ENCODE measurements at regions not wholly inside any gene's neighbourhood (a gene's known extent, or its start where the extent isn't known, plus 50 kb on each side); places are given as distances from the start of the nearest gene placed in this dataset.
A peak's percentile ranks its signal among the peaks of the same experiment; 100 is the strongest.
"Not testable (repeated sequence)": the region's sequence is repeated elsewhere in the genome, so short reads cannot be mapped to it uniquely, and the experiment has no call there.

DNA sequence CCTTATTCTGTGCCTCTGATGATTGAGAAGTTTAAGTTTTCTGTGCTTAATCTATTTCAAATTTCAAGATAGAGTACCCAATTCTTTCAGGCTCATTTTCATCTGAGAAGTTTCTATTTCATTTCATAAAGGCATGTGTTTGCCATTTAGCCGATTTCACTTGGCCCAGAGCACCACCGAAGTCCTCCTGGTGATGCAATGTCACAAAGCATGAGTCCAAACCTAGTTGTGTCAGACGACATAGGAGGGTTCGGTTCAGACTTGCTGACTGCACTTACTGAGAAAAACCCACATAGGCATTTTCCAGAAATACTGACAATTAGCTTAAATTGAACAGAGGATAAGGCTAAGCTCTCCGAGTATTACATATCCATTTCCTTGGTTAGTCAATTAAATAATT lies 152.4 kb upstream of the FAR2 start:
- TF ChIP-seq, protein P1, sequence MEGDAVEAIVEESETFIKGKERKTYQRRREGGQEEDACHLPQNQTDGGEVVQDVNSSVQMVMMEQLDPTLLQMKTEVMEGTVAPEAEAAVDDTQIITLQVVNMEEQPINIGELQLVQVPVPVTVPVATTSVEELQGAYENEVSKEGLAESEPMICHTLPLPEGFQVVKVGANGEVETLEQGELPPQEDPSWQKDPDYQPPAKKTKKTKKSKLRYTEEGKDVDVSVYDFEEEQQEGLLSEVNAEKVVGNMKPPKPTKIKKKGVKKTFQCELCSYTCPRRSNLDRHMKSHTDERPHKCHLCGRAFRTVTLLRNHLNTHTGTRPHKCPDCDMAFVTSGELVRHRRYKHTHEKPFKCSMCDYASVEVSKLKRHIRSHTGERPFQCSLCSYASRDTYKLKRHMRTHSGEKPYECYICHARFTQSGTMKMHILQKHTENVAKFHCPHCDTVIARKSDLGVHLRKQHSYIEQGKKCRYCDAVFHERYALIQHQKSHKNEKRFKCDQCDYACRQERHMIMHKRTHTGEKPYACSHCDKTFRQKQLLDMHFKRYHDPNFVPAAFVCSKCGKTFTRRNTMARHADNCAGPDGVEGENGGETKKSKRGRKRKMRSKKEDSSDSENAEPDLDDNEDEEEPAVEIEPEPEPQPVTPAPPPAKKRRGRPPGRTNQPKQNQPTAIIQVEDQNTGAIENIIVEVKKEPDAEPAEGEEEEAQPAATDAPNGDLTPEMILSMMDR (IDR thresholded peaks at IDR 0.05; ENCODE audit: low read depth, low read length) = no peak
- DNase-seq (ENCODE audit: low read depth in 2 of 2) = no peak
- no peak overlapping the region for H3K4me3 ChIP-seq (replicated peaks in 1 of 2; ENCODE audit: low read depth in 2 of 2, low read length in 2 of 2)

DNA sequence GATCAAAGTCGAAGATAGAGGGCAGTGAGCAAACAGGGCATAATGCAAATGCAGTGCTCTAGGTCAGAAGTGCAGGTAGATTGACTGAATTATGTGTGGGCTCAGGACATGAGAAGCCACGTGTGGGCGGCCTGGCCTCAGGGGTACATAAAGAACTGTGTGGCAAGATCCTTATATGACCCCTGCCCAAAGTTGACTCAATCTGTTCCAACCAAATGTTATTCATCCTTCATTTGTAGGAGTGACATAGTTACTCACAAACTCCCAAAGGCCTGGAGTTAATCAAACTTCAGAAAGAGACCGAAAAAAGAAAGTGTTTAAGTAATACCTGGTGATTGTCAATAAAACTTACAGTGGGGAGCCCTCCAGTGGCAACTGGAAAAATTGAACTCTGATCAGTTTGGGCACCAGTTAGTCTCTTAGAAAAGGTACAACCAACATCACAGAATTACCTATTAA lies 150.4 kb upstream of the FAR2 start:
- H3K4me3 ChIP-seq (replicated peaks in 1 of 2; ENCODE audit: low read depth in 2 of 2, low read length in 2 of 2) = no peak overlapping the region
- TF ChIP-seq, protein P1 (IDR thresholded peaks at IDR 0.05; ENCODE audit: low read depth, low read length) = peak; percentile 56
- peak; percentile 67 to 70 for DNase-seq (ENCODE audit: low read depth in 2 of 2)

DNA sequence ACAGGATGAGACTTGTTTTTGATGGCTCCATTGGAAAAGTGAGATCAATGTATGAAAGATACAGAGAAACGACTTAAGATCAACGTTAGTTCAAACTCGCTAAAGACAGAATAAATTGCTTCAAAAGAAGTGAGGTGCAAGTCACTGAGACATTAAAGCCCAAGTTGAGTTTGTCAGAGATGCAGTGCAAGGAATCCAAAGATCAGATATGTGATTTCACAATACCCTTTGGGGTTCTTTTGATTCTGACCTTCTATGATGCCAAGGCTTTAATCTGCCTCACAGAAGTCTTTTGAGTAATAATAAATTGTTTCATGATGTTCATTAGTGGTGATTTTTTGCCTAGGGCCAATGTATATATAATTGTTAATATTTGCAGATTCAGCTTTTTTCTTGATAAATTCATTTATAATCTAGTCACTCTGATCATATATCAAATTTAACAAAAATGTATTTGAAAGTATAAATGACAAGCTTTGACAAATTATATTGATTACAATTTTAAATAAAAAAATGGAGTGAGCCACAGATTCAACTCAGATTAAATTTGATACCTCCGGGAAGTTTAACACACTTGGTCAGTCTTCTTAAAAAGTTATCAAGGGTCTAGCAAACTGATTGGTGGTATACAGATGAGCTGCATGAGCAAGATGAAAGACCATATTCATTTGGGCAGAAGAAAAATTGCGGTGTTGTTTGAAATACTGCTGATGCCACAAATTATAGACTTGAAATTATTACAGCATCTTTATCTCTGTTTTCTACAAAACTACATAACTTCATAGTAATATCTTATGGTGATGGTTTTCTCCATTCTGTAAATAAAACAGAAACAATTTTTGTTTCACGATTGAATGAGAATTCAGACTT lies 144.8 kb upstream of the FAR2 start:
- no peak for DNase-seq (ENCODE audit: low read depth in 2 of 2)
- TF ChIP-seq, protein P1 (IDR thresholded peaks at IDR 0.05; ENCODE audit: low read depth, low read length) = no peak
- H3K4me3 ChIP-seq (replicated peaks in 1 of 2; ENCODE audit: low read depth in 2 of 2, low read length in 2 of 2) = no peak overlapping the region

DNA sequence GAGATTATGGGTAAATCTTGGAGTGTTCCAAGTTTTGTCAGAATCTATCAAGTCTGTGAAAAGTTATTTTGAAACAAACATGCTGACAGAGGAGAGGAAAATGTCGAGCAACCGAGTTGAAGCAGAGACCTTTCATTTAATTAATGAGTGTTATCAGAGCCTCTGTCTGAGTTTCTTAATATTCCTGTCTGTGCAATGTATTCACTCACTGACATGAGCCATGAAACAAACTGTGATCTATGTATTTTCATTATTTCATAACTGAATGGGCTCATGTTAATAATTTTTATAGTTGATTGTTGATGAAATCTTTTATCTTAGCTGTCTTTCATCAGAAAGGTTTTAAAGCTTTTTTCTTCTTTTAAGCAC lies 144.2 kb upstream of the FAR2 start:
- H3K4me3 ChIP-seq (replicated peaks in 1 of 2; ENCODE audit: low read depth in 2 of 2, low read length in 2 of 2) = no peak overlapping the region
- TF ChIP-seq, protein P1 (IDR thresholded peaks at IDR 0.05; ENCODE audit: low read depth, low read length) = no peak
- DNase-seq (ENCODE audit: low read depth in 2 of 2) = no peak

DNA sequence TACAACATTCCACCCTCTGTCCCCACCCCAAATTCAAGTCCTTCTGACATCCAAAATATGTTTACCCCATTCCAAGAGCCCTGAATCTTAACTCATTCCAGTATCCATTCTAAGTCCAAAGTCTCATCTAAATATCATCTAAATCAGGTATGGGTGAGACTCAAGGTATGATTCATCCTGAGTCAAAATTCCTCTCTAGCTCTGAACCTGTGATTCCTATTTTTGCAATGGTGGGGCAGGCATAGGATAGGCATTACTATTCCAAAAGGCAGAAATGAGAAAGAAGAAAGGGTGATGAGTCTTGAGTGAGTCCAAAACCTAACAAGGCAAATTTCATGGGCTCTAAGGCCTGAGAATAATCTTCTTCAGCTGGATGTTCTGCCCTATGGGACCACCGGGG lies 140.3 kb upstream of the FAR2 start:
- DNase-seq (ENCODE audit: low read depth in 2 of 2) = no peak
- TF ChIP-seq, protein P1 (IDR thresholded peaks at IDR 0.05; ENCODE audit: low read depth, low read length) = no peak
- H3K4me3 ChIP-seq (replicated peaks in 1 of 2; ENCODE audit: low read depth in 2 of 2, low read length in 2 of 2) = no peak overlapping the region

DNA sequence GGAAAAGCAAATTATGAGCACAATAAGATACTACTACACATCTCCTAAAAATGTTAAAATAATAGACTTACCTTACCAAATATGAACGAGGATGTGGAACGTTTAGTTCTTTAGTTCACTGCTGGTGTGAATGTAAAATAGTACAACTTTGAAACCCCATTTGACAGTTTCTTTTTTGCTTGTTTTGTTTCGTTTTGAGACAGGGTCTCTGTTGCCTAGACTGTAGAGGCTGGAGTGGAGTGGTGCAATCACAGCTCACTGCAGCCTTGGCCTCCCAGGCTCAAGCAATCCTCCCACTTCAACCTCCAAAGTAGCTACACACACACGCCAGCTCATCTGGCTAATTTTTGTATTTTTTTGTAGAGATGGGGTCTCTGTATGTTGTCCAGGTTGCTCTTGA lies 136.4 kb upstream of the FAR2 start:
- TF ChIP-seq, protein P1 (IDR thresholded peaks at IDR 0.05; ENCODE audit: low read depth, low read length) = no peak
- H3K4me3 ChIP-seq (replicated peaks in 1 of 2; ENCODE audit: low read depth in 2 of 2, low read length in 2 of 2) = no peak overlapping the region
- DNase-seq (ENCODE audit: low read depth in 2 of 2) = no peak

DNA sequence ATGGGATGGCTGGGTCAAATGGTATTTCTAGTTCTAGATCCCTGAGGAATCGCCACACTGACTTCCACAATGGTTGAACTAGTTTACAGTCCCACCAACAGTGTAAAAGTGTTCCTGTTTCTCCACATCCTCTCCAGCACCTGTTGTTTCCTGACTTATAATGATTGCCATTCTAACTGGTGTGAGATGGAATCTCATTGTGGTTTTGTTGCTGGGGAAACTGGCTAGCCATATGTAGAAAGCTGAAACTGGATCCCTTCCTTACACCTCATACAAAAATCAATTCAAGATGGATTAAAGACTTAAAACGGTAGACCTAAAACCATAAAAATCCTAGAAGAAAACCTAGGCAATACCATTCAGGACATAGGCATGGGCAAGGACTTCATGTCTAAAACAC lies 131.5 kb upstream of the FAR2 start:
- not testable (repeated sequence) for H3K4me3 ChIP-seq (replicated peaks in 1 of 2; ENCODE audit: low read depth in 2 of 2, low read length in 2 of 2); DNase-seq (ENCODE audit: low read depth in 2 of 2)
